K562 (cell line): ENCODE measurements at regions not wholly inside any gene's neighbourhood (a gene's known extent, or its start where the extent isn't known, plus 50 kb on each side); places are given as distances from the start of the nearest gene placed in this dataset.

Experiments
- ATAC-seq: fragments of 200-7000 bp; cut with Tn5 transposase; 3 replicates; pipeline ENCODE4 v1.9.1; 2020; ENCODE audit warnings: moderate library complexity
- BruUV-seq: library from RNA; stranded (reverse); fragments of 400-500 nt; replicated peaks from 2 replicates; lab custom pipeline; 2021; lab: Mats Ljungman, UMichigan
- CTCF ChIA-PET: fragments of 300-600 bp; formaldehyde crosslinking; extraction: SDS; loops from one replicate; lab custom pipeline; 2021; ENCODE audit warnings: low intra/inter-chr PET ratio; lab: Yijun Ruan, JAX
- POLR2A ChIA-PET: fragments of 300-600, 350-650 bp; sonication (Branson Sonifier 250); formaldehyde crosslinking; extraction: SDS; loops from one replicate; lab custom pipeline; 2021; ENCODE audit warnings: antibody characterized with exemption, inconsistent platforms; lab: Yijun Ruan, JAX
- DNase-seq, 4 experiments: peaks; one replicate each; pipeline versions ENCODE4 v3.0.0 to v3.0.0-alpha.2; 2011 to 2018; ENCODE audit warnings: low spot score in 3 of 4, mixed read lengths in 3 of 4; ENCODE audit errors: extremely low read depth in 1 of 4
- FAIRE-seq: peaks from 2 replicates; lab custom pipeline; 2011; peaks lifted over from hg19 to GRCh38; lab: Jason Lieb, UNC
- H2AFZ ChIP-seq: 2 replicates; pipeline ENCODE4 v1.6.0; 2011; ENCODE audit warnings: low read depth, low read length, control low read depth, inconsistent platforms
- H3K27ac ChIP-seq: fragments of 200-600 bp; 3 replicates; pipeline ENCODE4 v1.8.0; 2011; ENCODE audit warnings: low read depth, mild to moderate bottlenecking, control low read depth, inconsistent platforms, low read length, moderate library complexity, mixed read lengths; ENCODE audit errors: extremely low read depth
- H3K27me3 ChIP-seq, 2 experiments: fragments of 300-600 bp in 1 of 2; 2 replicates in 1 of 2; 3 replicates in 1 of 2; pipeline versions ENCODE4 v1.6.0 to v1.8.0; 2011; ENCODE audit warnings: inconsistent platforms in 2 of 2, low read length in 2 of 2, mild to moderate bottlenecking in 1 of 2, mixed read lengths in 1 of 2, moderate library complexity in 1 of 2; ENCODE audit not compliant: control insufficient read depth in 2 of 2, insufficient read depth in 2 of 2
- H3K36me3 ChIP-seq: fragments of 300-600 bp; 3 replicates; pipeline ENCODE4 v1.8.0; 2011; ENCODE audit warnings: mild to moderate bottlenecking, low read length, inconsistent platforms; ENCODE audit not compliant: control insufficient read depth, insufficient read depth
- H3K4me1 ChIP-seq, 2 experiments: fragments of 200-600 bp in 1 of 2; replicated peaks in 1 of 2; 2 replicates in 1 of 2; 3 replicates in 1 of 2; pipeline versions ENCODE4 v1.5.1 to v1.8.0; 2011; ENCODE audit warnings: inconsistent platforms in 2 of 2, low read length in 2 of 2, mild to moderate bottlenecking in 1 of 2, mixed read lengths in 1 of 2, moderate library complexity in 1 of 2; ENCODE audit not compliant: control insufficient read depth in 2 of 2, insufficient read depth in 2 of 2
- H3K4me2 ChIP-seq: 2 replicates; pipeline ENCODE4 v1.6.1; 2011; ENCODE audit warnings: low read length, control low read depth, inconsistent platforms, mixed read lengths; ENCODE audit not compliant: insufficient read depth
- H3K4me3 ChIP-seq: fragments of 200-600 bp; sonication (generic), shearing (Covaris generic); 2 replicates; pipeline ENCODE4 v1.5.1; 2016; ENCODE audit warnings: control low read depth, inconsistent platforms
- H3K79me2 ChIP-seq: fragments of 200-600 bp; 3 replicates; pipeline ENCODE4 v1.8.0; 2011; ENCODE audit warnings: low read length, inconsistent platforms; ENCODE audit not compliant: control insufficient read depth, insufficient read depth
- H3K9ac ChIP-seq, 2 experiments: 2 replicates each; pipeline versions ENCODE4 v1.6.0 to v1.6.1; 2011; ENCODE audit warnings: low read depth in 2 of 2, low read length in 2 of 2, control low read depth in 1 of 2, inconsistent platforms in 1 of 2, mild to moderate bottlenecking in 1 of 2, mixed read lengths in 1 of 2; ENCODE audit not compliant: insufficient read depth in 1 of 2
- H3K9me1 ChIP-seq: one replicate; pipeline ENCODE4 v1.6.0; 2011; ENCODE audit warnings: inconsistent platforms, mild to moderate bottlenecking, low read length, moderate library complexity; ENCODE audit not compliant: control insufficient read depth, insufficient read depth
- H3K9me3 ChIP-seq: replicated peaks from 2 replicates; pipeline ENCODE4 v1.5.1; 2011; ENCODE audit warnings: low read depth, low read length, inconsistent platforms; ENCODE audit not compliant: control insufficient read depth, insufficient read depth
- H4K20me1 ChIP-seq: replicated peaks from 2 replicates; pipeline ENCODE4 v1.6.1; 2011; ENCODE audit warnings: low read length, inconsistent platforms, mixed read lengths; ENCODE audit not compliant: control insufficient read depth, insufficient read depth
- NCOA4 ChIP-seq: fragments of 450-650 bp; IDR thresholded peaks from 2 replicates; pipeline ENCODE4 v1.6.1; 2018; ENCODE audit warnings: mild to moderate bottlenecking; ENCODE audit not compliant: partially characterized antibody
- POLR2AphosphoS2 ChIP-seq: IDR thresholded peaks from 2 replicates; pipeline ENCODE4 v1.6.1; 2012; ENCODE audit warnings: low read length, improper control_type of control experiment
- XRCC4 ChIP-seq: IDR thresholded peaks from one replicate; pipeline ENCODE4 v1.6.1; 2011; ENCODE audit not compliant: insufficient read depth, insufficient read length; ENCODE audit errors: extremely low read depth
- ZNF282 ChIP-seq: sonication (generic); formaldehyde crosslinking; IDR thresholded peaks from 2 replicates; pipeline ENCODE4 v1.8.1; 2023; ENCODE audit warnings: missing genetic modification reagents
- ZNF408 ChIP-seq: fragments of 250-450 bp; sonication (Bioruptor Pico); IDR thresholded peaks from 2 replicates; pipeline ENCODE4 v1.4.0; 2020; ENCODE audit warnings: low read depth, mild to moderate bottlenecking, moderate library complexity
- ZNF830 ChIP-seq: fragments of 250-450 bp; sonication (Bioruptor Pico); IDR thresholded peaks from 2 replicates; pipeline ENCODE4 v1.5.0; 2021; ENCODE audit warnings: mild to moderate bottlenecking
- WGBS: fragments of 100-300 bp; shearing (Covaris generic); methylation state at CpG from one replicate; pipeline ENCODE4 v1.1.6; 2016; ENCODE audit warnings: low coverage, mixed read lengths; ENCODE audit not compliant: insufficient coverage; ENCODE audit errors: missing lambda C conversion rate; 5-methylcytosine and 5-hydroxymethylcytosine counted together
- in situ Hi-C: fragments of 300-500 bp; cut with MboI; formaldehyde crosslinking; loops from 4 replicates; pipeline ENCODE4 v1.15.0; 2018; ENCODE audit warnings: inconsistent platforms, mixed read lengths
- intact Hi-C: fragments of 100-400 bp; cut with micrococcal nuclease; formaldehyde crosslinking; loops from 2 replicates; pipeline ENCODE4 v1.14.2; 2022
- TF ChIP-seq, protein P1 (sequence below): IDR thresholded peaks from 2 replicates; pipeline ENCODE4 v1.6.1; 2012; ENCODE audit warnings: low read depth, low read length, improper control_type of control experiment, borderline replicate concordance
- TF ChIP-seq, protein P2 (sequence below): fragments of 250-450 bp; sonication (Bioruptor Pico); IDR thresholded peaks from 2 replicates; pipeline ENCODE4 v1.5.0; 2022; ENCODE audit warnings: mild to moderate bottlenecking
- TF ChIP-seq, protein P3 (sequence below): fragments of 200-800 bp; sonication (Bioruptor generic); IDR thresholded peaks from 2 replicates; pipeline ENCODE4 v1.6.1; 2016; ENCODE audit warnings: missing genetic modification characterization, missing compliant biosample characterization
- TF ChIP-seq, protein P4 (sequence below), 2 experiments: fragments of 250-450 bp in 1 of 2; fragments of 450-650 bp in 1 of 2; sonication (Bioruptor Pico) in 1 of 2; IDR thresholded peaks; 2 replicates each; pipeline versions ENCODE4 v1.6.1 to v1.8.0; 2016 to 2021; ENCODE audit warnings: mild to moderate bottlenecking in 2 of 2, moderate library complexity in 2 of 2, missing compliant biosample characterization in 1 of 2, missing genetic modification characterization in 1 of 2

DNA sequence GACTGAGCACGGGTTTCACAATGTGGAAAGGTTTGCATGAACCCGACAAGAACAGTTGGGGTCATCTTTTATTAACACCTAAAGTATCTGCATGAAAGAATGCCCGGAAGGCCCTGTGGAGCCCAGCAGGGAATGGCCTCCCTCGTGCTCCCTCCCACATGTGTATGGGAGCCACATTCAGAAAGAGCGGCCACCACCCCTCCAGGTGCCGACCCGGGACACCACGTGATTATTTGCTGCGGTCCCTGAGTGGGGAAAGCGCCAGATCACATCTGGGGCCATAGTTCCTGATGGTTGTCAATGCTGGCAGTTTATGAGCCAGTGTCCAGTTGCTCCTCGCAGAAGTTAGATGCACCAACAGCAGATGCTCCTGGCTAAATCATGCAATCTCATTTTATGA lies 571.4 kb downstream of the TCERG1L start (continued):
- no peak for TF ChIP-seq NCOA4
- no peak for TF ChIP-seq POLR2AphosphoS2
- TF ChIP-seq, protein P1, sequence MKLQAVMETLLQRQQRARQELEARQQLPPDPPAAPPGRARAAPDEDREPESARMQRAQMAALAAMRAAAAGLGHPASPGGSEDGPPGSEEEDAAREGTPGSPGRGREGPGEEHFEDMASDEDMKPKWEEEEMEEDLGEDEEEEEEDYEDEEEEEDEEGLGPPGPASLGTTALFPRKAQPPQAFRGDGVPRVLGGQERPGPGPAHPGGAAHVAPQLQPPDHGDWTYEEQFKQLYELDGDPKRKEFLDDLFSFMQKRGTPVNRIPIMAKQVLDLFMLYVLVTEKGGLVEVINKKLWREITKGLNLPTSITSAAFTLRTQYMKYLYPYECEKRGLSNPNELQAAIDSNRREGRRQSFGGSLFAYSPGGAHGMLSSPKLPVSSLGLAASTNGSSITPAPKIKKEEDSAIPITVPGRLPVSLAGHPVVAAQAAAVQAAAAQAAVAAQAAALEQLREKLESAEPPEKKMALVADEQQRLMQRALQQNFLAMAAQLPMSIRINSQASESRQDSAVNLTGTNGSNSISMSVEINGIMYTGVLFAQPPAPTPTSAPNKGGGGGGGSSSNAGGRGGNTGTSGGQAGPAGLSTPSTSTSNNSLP, result no peak
- TF ChIP-seq ZNF408 (CRISPR knock-in tag), result no peak
- no peak for TF ChIP-seq ZNF282

DNA sequence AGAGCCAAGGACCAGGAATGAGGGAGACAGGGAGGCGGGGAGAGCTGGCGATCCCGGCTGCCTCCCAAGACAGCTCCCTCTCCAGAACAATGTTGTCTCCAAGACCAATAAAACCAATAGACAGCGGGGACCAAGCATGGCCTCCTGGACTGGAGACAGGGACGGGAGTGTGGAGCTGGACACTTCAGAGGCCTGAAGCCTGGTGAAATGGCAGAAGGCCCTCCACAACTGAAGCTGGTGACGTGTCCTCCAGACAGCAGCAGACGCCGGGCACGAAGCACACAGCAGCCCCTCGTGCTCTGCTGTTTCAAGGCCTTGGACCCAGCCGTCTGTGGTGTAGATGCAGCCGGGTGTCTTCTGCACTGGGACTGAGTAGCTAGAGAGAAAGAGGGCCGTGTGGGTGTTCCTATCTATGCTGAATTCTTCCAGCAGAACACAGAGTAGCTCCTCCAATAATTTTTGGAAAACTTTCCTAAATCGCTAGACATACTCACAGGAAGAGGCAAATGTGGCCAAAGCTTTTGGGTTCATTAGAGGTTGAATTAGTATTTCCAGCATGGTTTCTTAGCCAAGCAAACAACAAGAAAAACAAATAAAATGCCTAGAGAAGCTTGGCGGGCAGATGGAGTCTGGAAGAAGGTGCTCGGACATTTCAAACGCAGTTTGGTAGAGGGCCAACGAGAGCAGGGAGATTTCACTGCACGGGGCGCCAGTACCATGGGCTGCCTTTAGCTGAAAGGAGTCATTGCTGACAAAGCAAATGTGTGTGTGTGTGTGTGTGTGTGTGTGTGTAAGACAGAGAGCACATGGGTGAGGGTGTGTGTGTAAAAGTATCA lies 570.4 kb downstream of the TCERG1L start:
- DNase-seq (no peak), ATAC-seq (no peak), FAIRE-seq (no peak)
- H3K4me1 ChIP-seq, result no peaks in the 10 kb centered on the region
- no peak overlapping the region for H2AFZ ChIP-seq
- 0% methylated on average over 8 of the region's 20 CpGs for WGBS
- H3K36me3 ChIP-seq, result no peaks in the 10 kb centered on the region
- no peak overlapping the region for H3K4me3 ChIP-seq
- no peaks in the 10 kb centered on the region for H3K79me2 ChIP-seq
- in situ Hi-C loops, result no loop called here
- no peaks in the 10 kb centered on the region; a peak in 1 of 5 replicates for H3K27me3 ChIP-seq
- H4K20me1 ChIP-seq, result no peaks in the 10 kb centered on the region
- POLR2A ChIA-PET, result interaction anchor here (1.1 kb wide), 1 partner anchor 11 kb away, joined by 3 read pairs; no protein-coding TSS in a partner anchor
- CTCF ChIA-PET, result no interaction called here
- H3K9me3 ChIP-seq, result no peaks in the 10 kb centered on the region
- intact Hi-C loops, result no loop called here
- no peak overlapping the region for H3K9ac ChIP-seq
- H3K9me1 ChIP-seq, result no peaks in the 10 kb centered on the region
- no peak overlapping the region for H3K4me2 ChIP-seq
- H3K27ac ChIP-seq, result no peak overlapping the region
- BruUV-seq, result no TSS peak
- TF ChIP-seq, protein P2, sequence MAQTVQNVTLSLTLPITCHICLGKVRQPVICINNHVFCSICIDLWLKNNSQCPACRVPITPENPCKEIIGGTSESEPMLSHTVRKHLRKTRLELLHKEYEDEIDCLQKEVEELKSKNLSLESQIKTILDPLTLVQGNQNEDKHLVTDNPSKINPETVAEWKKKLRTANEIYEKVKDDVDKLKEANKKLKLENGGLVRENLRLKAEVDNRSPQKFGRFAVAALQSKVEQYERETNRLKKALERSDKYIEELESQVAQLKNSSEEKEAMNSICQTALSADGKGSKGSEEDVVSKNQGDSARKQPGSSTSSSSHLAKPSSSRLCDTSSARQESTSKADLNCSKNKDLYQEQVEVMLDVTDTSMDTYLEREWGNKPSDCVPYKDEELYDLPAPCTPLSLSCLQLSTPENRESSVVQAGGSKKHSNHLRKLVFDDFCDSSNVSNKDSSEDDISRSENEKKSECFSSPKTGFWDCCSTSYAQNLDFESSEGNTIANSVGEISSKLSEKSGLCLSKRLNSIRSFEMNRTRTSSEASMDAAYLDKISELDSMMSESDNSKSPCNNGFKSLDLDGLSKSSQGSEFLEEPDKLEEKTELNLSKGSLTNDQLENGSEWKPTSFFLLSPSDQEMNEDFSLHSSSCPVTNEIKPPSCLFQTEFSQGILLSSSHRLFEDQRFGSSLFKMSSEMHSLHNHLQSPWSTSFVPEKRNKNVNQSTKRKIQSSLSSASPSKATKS (CRISPR knock-in tag), result no peak
- no peak for TF ChIP-seq ZNF830
- TF ChIP-seq, protein P3, sequence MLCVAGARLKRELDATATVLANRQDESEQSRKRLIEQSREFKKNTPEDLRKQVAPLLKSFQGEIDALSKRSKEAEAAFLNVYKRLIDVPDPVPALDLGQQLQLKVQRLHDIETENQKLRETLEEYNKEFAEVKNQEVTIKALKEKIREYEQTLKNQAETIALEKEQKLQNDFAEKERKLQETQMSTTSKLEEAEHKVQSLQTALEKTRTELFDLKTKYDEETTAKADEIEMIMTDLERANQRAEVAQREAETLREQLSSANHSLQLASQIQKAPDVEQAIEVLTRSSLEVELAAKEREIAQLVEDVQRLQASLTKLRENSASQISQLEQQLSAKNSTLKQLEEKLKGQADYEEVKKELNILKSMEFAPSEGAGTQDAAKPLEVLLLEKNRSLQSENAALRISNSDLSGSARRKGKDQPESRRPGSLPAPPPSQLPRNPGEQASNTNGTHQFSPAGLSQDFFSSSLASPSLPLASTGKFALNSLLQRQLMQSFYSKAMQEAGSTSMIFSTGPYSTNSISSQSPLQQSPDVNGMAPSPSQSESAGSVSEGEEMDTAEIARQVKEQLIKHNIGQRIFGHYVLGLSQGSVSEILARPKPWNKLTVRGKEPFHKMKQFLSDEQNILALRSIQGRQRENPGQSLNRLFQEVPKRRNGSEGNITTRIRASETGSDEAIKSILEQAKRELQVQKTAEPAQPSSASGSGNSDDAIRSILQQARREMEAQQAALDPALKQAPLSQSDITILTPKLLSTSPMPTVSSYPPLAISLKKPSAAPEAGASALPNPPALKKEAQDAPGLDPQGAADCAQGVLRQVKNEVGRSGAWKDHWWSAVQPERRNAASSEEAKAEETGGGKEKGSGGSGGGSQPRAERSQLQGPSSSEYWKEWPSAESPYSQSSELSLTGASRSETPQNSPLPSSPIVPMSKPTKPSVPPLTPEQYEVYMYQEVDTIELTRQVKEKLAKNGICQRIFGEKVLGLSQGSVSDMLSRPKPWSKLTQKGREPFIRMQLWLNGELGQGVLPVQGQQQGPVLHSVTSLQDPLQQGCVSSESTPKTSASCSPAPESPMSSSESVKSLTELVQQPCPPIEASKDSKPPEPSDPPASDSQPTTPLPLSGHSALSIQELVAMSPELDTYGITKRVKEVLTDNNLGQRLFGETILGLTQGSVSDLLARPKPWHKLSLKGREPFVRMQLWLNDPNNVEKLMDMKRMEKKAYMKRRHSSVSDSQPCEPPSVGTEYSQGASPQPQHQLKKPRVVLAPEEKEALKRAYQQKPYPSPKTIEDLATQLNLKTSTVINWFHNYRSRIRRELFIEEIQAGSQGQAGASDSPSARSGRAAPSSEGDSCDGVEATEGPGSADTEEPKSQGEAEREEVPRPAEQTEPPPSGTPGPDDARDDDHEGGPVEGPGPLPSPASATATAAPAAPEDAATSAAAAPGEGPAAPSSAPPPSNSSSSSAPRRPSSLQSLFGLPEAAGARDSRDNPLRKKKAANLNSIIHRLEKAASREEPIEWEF (CRISPR knock-in tag), result no peak
- TF ChIP-seq, protein P4, sequence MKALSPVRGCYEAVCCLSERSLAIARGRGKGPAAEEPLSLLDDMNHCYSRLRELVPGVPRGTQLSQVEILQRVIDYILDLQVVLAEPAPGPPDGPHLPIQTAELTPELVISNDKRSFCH (CRISPR knock-in tag; IDR thresholded peaks at IDR 0.05), result no peak
- TF ChIP-seq, protein P4 (tag; IDR thresholded peaks at IDR 0.05), result no peak
- TF ChIP-seq XRCC4, result no peak
